Activated CD4-positive, alpha-beta T cell treated with anti-CD3 and anti-CD28 coated beads for 36 hours (primary cell): ENCODE measurements at regions not wholly inside any gene's neighbourhood (a gene's known extent, or its start where the extent isn't known, plus 50 kb on each side); places are given as distances from the start of the nearest gene placed in this dataset.

Source experiments
- ATAC-seq: fragments of 200-7000 bp; cut with Tn5 transposase; one replicate; pipeline ENCODE4 v1.10.0; 2021; ENCODE audit warnings: mild to moderate bottlenecking, moderate library complexity
- CTCF ChIA-PET: fragments of 350-600 bp; sonication (Branson Sonifier 250); formaldehyde crosslinking; loops from one replicate; lab custom pipeline; 2021; ENCODE audit warnings: antibody characterized with exemption; lab: Charles Lee
- POLR2A ChIA-PET: fragments of 350-600 bp; sonication (Branson Sonifier 250); formaldehyde crosslinking; loops from one replicate; lab custom pipeline; 2021; ENCODE audit warnings: antibody characterized with exemption, inconsistent platforms; lab: Charles Lee
- DNase-seq: peaks from one replicate; pipeline ENCODE4 v3.0.0-alpha.2; 2020
- H3K27ac Mint-ChIP-seq: one replicate; pipeline ENCODE4 v1.8.0; 2021; ENCODE audit warnings: mixed read lengths
- H3K27me3 Mint-ChIP-seq: one replicate; pipeline ENCODE4 v1.8.0; 2021; ENCODE audit warnings: mixed read lengths
- H3K36me3 Mint-ChIP-seq: one replicate; pipeline ENCODE4 v1.8.0; 2021; ENCODE audit warnings: low read depth, mixed read lengths
- H3K4me1 Mint-ChIP-seq: one replicate; pipeline ENCODE4 v1.8.0; 2021; ENCODE audit warnings: mixed read lengths
- H3K4me3 Mint-ChIP-seq: one replicate; pipeline ENCODE4 v1.8.0; 2021; ENCODE audit warnings: mild to moderate bottlenecking, moderate library complexity, mixed read lengths
- H3K9me3 Mint-ChIP-seq: one replicate; pipeline ENCODE4 v1.8.0; 2021; ENCODE audit warnings: low read depth, mixed read lengths
- intact Hi-C, 2 experiments: fragments of 100-400 bp; cut with DNase I in 1 of 2; cut with micrococcal nuclease in 1 of 2; formaldehyde crosslinking; loops; one replicate each; pipeline versions ENCODE4 v1.14.2 to v1.15.1; 2022 to 2024; cut with DNase I, micrococcal nuclease

GRCh38 chr4:26082565-26082964 lies 168.5 kb downstream of the SMIM20 start:
- Mint-ChIP-seq H3K27me3 (peaks cover 19% of the 10 kb centered on the region), H3K4me1 (peaks cover 67% of the 10 kb centered on the region), H3K9me3 (peaks cover 4% of the 10 kb centered on the region), H3K4me3 (no peak overlapping the region), H3K27ac (peak overlapping the region; percentile 74), H3K36me3 (peaks cover 5% of the 10 kb centered on the region)
- DNase-seq (no peak), ATAC-seq (no peak)
- ChIA-PET POLR2A (no interaction called here), CTCF (interaction anchor here (0.9 to 3.0 kb wide), 11 partner anchors 8 to 248 kb away, joined by 3 to 13 read pairs (median 4); no protein-coding TSS in a partner anchor)
- intact Hi-C loops = loop anchor here (1.0 to 5.0 kb wide), 4 partner anchors 97 to 665 kb away; no protein-coding TSS in a partner anchor

- Mint-ChIP-seq H3K4me1 (peaks cover 71% of the 10 kb centered on the region), H3K36me3 (no peaks in the 10 kb centered on the region), H3K27me3 (peaks cover 18% of the 10 kb centered on the region), H3K4me3 (no peak overlapping the region), H3K27ac (peak overlapping the region; percentile 49), H3K9me3 (no peaks in the 10 kb centered on the region)
- DNase-seq (peak; percentile 54), ATAC-seq (peak; percentile 21)
- ChIA-PET CTCF (interaction anchor here (0.6 to 3.0 kb wide), 9 partner anchors 9 to 325 kb away, joined by 3 to 15 read pairs (median 4); no protein-coding TSS in a partner anchor), POLR2A (interaction anchor here (0.6 to 1.5 kb wide), 5 partner anchors 9 to 235 kb away, joined by 3 to 8 read pairs (median 5); no protein-coding TSS in a partner anchor)
- intact Hi-C loops = loop anchor here in 1 of 2 experiments (5.0 kb wide), 1 partner anchor 663 kb away; no protein-coding TSS in a partner anchor
Observed at GRCh38 chr4:26083987-26084386, 170.0 kb downstream of the SMIM20 start.

GRCh38 chr4:26084414-26084813 lies 170.4 kb downstream of the SMIM20 start:
- ChIA-PET CTCF (interaction anchor here (0.9 to 3.0 kb wide), 7 partner anchors 9 to 325 kb away, joined by 3 to 15 read pairs (median 4); no protein-coding TSS in a partner anchor), POLR2A (interaction anchor here (0.6 to 1.5 kb wide), 4 partner anchors 10 to 234 kb away, joined by 4 to 8 read pairs (median 6); no protein-coding TSS in a partner anchor)
- DNase-seq (no peak), ATAC-seq (no peak)
- Mint-ChIP-seq H3K4me3 (no peak overlapping the region), H3K9me3 (no peaks in the 10 kb centered on the region), H3K27ac (peak overlapping the region; percentile 49), H3K4me1 (peaks cover 73% of the 10 kb centered on the region), H3K27me3 (peaks cover 18% of the 10 kb centered on the region), H3K36me3 (no peaks in the 10 kb centered on the region)
- intact Hi-C loops = loop anchor here in 1 of 2 experiments (5.0 kb wide), 1 partner anchor 663 kb away; no protein-coding TSS in a partner anchor

GRCh38 chr4:26085551-26085950 lies 171.5 kb downstream of the SMIM20 start:
- ATAC-seq (no peak), DNase-seq (no peak)
- intact Hi-C loops = no loop called here
- peaks cover 7% of the 10 kb centered on the region for H3K9me3 Mint-ChIP-seq
- CTCF ChIA-PET = interaction anchor here (0.7 to 2.5 kb wide), 2 partner anchors 10 to 100 kb away, joined by 5 to 15 read pairs; no protein-coding TSS in a partner anchor
- POLR2A ChIA-PET = no interaction called here
- peaks cover 15% of the 10 kb centered on the region for H3K27me3 Mint-ChIP-seq
- peaks cover 4% of the 10 kb centered on the region for H3K36me3 Mint-ChIP-seq
- peaks cover 67% of the 10 kb centered on the region for H3K4me1 Mint-ChIP-seq
- no peak overlapping the region for H3K4me3 Mint-ChIP-seq
- peak overlapping the region; percentile 49 for H3K27ac Mint-ChIP-seq

- ChIA-PET CTCF (interaction anchor here (0.7 to 1.0 kb wide), 3 partner anchors 11 to 236 kb away, joined by 3 to 4 read pairs (median 3); no protein-coding TSS in a partner anchor), POLR2A (no interaction called here)
- ATAC-seq (no peak), DNase-seq (no peak)
- Mint-ChIP-seq H3K4me3 (no peak overlapping the region), H3K36me3 (peaks cover 10% of the 10 kb centered on the region), H3K9me3 (peaks cover 17% of the 10 kb centered on the region), H3K27ac (no peak overlapping the region), H3K4me1 (peaks cover 54% of the 10 kb centered on the region), H3K27me3 (peaks cover 15% of the 10 kb centered on the region)
- intact Hi-C loops = no loop called here
Observed at GRCh38 chr4:26086621-26087441, 172.8 kb downstream of the SMIM20 start.

GRCh38 chr4:26088433-26088928 lies 174.5 kb downstream of the SMIM20 start:
- DNase-seq (peak; percentile 55), ATAC-seq (peak; percentile 90)
- peaks cover 15% of the 10 kb centered on the region for H3K27me3 Mint-ChIP-seq
- H3K27ac Mint-ChIP-seq = peak overlapping the region; percentile 84
- peaks cover 47% of the 10 kb centered on the region for H3K4me1 Mint-ChIP-seq
- intact Hi-C loops = loop anchor here (1.0 kb wide), 2 partner anchors 12 to 109 kb away; no protein-coding TSS in a partner anchor
- ChIA-PET CTCF (interaction anchor here (0.8 to 1.4 kb wide), 6 partner anchors 13 to 88 kb away, joined by 3 to 7 read pairs (median 3); no protein-coding TSS in a partner anchor), POLR2A (interaction anchor here (0.5 to 1.4 kb wide), 6 partner anchors 13 to 422 kb away, joined by 3 to 20 read pairs (median 4); no protein-coding TSS in a partner anchor)
- peaks cover 10% of the 10 kb centered on the region for H3K36me3 Mint-ChIP-seq
- peak overlapping the region; percentile 27 for H3K4me3 Mint-ChIP-seq
- peaks cover 17% of the 10 kb centered on the region for H3K9me3 Mint-ChIP-seq

GRCh38 chr4:26093551-26093950 lies 179.5 kb downstream of the SMIM20 start:
- Mint-ChIP-seq H3K4me1 (peaks cover 24% of the 10 kb centered on the region), H3K9me3 (peaks cover 34% of the 10 kb centered on the region), H3K36me3 (peaks cover 13% of the 10 kb centered on the region), H3K4me3 (no peak overlapping the region), H3K27me3 (peaks cover 17% of the 10 kb centered on the region), H3K27ac (peak overlapping the region; percentile 23)
- no peak for DNase-seq
- CTCF ChIA-PET = interaction anchor here (1.0 to 2.7 kb wide), 2 partner anchors 11 to 179 kb away, joined by 3 to 13 read pairs; no protein-coding TSS in a partner anchor
- intact Hi-C loops = loop anchor here in 1 of 2 experiments (5.0 kb wide), 1 partner anchor 34 kb away; no protein-coding TSS in a partner anchor
- POLR2A ChIA-PET = interaction anchor here (0.5 kb wide), 1 partner anchor 227 kb away, joined by 3 read pairs; no protein-coding TSS in a partner anchor
- ATAC-seq = no peak

GRCh38 chr4:26094076-26094475 lies 180.1 kb downstream of the SMIM20 start:
- ChIA-PET POLR2A (interaction anchor here (0.5 kb wide), 1 partner anchor 226 kb away, joined by 3 read pairs; no protein-coding TSS in a partner anchor), CTCF (interaction anchor here (1.0 to 2.7 kb wide), 2 partner anchors 11 to 179 kb away, joined by 3 to 13 read pairs; no protein-coding TSS in a partner anchor)
- ATAC-seq (peak; percentile 36), DNase-seq (no peak)
- peaks cover 20% of the 10 kb centered on the region for H3K4me1 Mint-ChIP-seq
- no peak overlapping the region for H3K27ac Mint-ChIP-seq
- intact Hi-C loops = loop anchor here in 1 of 2 experiments (5.0 kb wide), 1 partner anchor 33 kb away; no protein-coding TSS in a partner anchor
- H3K36me3 Mint-ChIP-seq = peaks cover 13% of the 10 kb centered on the region
- peaks cover 38% of the 10 kb centered on the region for H3K9me3 Mint-ChIP-seq
- no peak overlapping the region for H3K4me3 Mint-ChIP-seq
- peaks cover 17% of the 10 kb centered on the region for H3K27me3 Mint-ChIP-seq

GRCh38 chr4:26094911-26095310 lies 180.9 kb downstream of the SMIM20 start:
- Mint-ChIP-seq H3K36me3 (peaks cover 13% of the 10 kb centered on the region), H3K27me3 (peaks cover 17% of the 10 kb centered on the region), H3K9me3 (peaks cover 42% of the 10 kb centered on the region), H3K4me3 (no peak overlapping the region), H3K4me1 (peaks cover 19% of the 10 kb centered on the region), H3K27ac (no peak overlapping the region)
- CTCF ChIA-PET = no interaction called here
- DNase-seq (no peak), ATAC-seq (no peak)
- intact Hi-C loops = loop anchor here in 1 of 2 experiments (5.0 kb wide), 1 partner anchor 32 kb away; no protein-coding TSS in a partner anchor
- POLR2A ChIA-PET = no interaction called here

GRCh38 chr4:26099967-26100366 lies 185.9 kb downstream of the SMIM20 start:
- no peak for DNase-seq
- peaks cover 7% of the 10 kb centered on the region for H3K4me1 Mint-ChIP-seq
- H3K9me3 Mint-ChIP-seq = peaks cover 29% of the 10 kb centered on the region
- no peak for ATAC-seq
- POLR2A ChIA-PET = no interaction called here
- CTCF ChIA-PET = interaction anchor here (0.6 to 1.3 kb wide), 3 partner anchors 23 to 332 kb away, joined by 3 read pairs; no protein-coding TSS in a partner anchor
- H3K36me3 Mint-ChIP-seq = peaks cover 4% of the 10 kb centered on the region
- H3K4me3 Mint-ChIP-seq = no peak overlapping the region
- intact Hi-C loops = no loop called here
- no peak overlapping the region for H3K27ac Mint-ChIP-seq
- H3K27me3 Mint-ChIP-seq = peaks cover 14% of the 10 kb centered on the region
